HepG2 (cell line): ENCODE measurements at regions not wholly inside any gene's neighbourhood (a gene's known extent, or its start where the extent isn't known, plus 50 kb on each side); places are given as distances from the start of the nearest gene placed in this dataset.

Source experiments
- ATF3 ChIP-seq: sonication (generic); formaldehyde crosslinking; IDR thresholded peaks from 2 replicates; pipeline ENCODE4 v1.4.0; 2020; ENCODE audit warnings: missing genetic modification reagents
- EED ChIP-seq: sonication (generic); formaldehyde crosslinking; IDR thresholded peaks from 2 replicates; pipeline ENCODE4 v1.5.0; 2020; ENCODE audit warnings: mild to moderate bottlenecking, missing genetic modification reagents
- GATAD2A ChIP-seq: IDR thresholded peaks from 2 replicates; pipeline ENCODE4 v1.6.1; 2016
- HNRNPL ChIP-seq: fragments of 200-400 bp; formaldehyde crosslinking; IDR thresholded peaks from 2 replicates; pipeline ENCODE4 v1.6.1; 2017; ENCODE audit warnings: mild to moderate bottlenecking, low read depth, low read length
- MIER3 ChIP-seq: IDR thresholded peaks from 2 replicates; pipeline ENCODE4 v1.6.1; 2016; ENCODE audit warnings: missing compliant biosample characterization, borderline replicate concordance
- MTA1 ChIP-seq: sonication (generic); formaldehyde crosslinking; IDR thresholded peaks from 2 replicates; pipeline ENCODE4 v1.4.0; 2020; ENCODE audit warnings: missing genetic modification reagents, mild to moderate bottlenecking, borderline replicate concordance
- RFX3 ChIP-seq: IDR thresholded peaks from 2 replicates; pipeline ENCODE4 v1.6.1; 2016; ENCODE audit warnings: missing biosample characterization, missing genetic modification reagents
- SOX5 ChIP-seq: IDR thresholded peaks from 2 replicates; pipeline ENCODE4 v1.6.1; 2016; ENCODE audit warnings: borderline replicate concordance
- SP4 ChIP-seq: sonication (generic); formaldehyde crosslinking; IDR thresholded peaks from 2 replicates; pipeline ENCODE4 v1.8.1; 2023; ENCODE audit warnings: mild to moderate bottlenecking, missing genetic modification reagents
- ZIK1 ChIP-seq: sonication (generic); formaldehyde crosslinking; IDR thresholded peaks from 2 replicates; pipeline ENCODE4 v1.5.0; 2020; ENCODE audit warnings: mild to moderate bottlenecking, low read depth, missing genetic modification reagents, borderline replicate concordance
- ZNF326 ChIP-seq: sonication (generic); formaldehyde crosslinking; IDR thresholded peaks from 2 replicates; pipeline ENCODE4 v1.4.0; 2020; ENCODE audit warnings: missing genetic modification reagents, borderline replicate concordance
- ZNF329 ChIP-seq: sonication (generic); formaldehyde crosslinking; IDR thresholded peaks from 2 replicates; pipeline ENCODE4 v1.9.0; 2021; ENCODE audit warnings: low read depth, mild to moderate bottlenecking, missing genetic modification reagents
- ZNF354B ChIP-seq: sonication (generic); formaldehyde crosslinking; IDR thresholded peaks from 2 replicates; pipeline ENCODE4 v1.8.0; 2022; ENCODE audit warnings: mild to moderate bottlenecking, missing genetic modification reagents
- ZNF543 ChIP-seq: sonication (generic); formaldehyde crosslinking; IDR thresholded peaks from 2 replicates; pipeline ENCODE4 v1.4.0; 2020; ENCODE audit warnings: mild to moderate bottlenecking, missing genetic modification reagents
- ZNF572 ChIP-seq: sonication (generic); formaldehyde crosslinking; IDR thresholded peaks from 2 replicates; pipeline ENCODE4 v1.5.1; 2020; ENCODE audit warnings: mild to moderate bottlenecking, missing genetic modification reagents
- ZNF687 ChIP-seq: sonication (generic); formaldehyde crosslinking; IDR thresholded peaks from 2 replicates; pipeline ENCODE4 v1.5.1; 2020; ENCODE audit warnings: mild to moderate bottlenecking, missing genetic modification reagents, moderate library complexity
- ZNF770 ChIP-seq: sonication (generic); formaldehyde crosslinking; IDR thresholded peaks from 2 replicates; pipeline ENCODE4 v1.5.0; 2020; ENCODE audit warnings: mild to moderate bottlenecking, missing genetic modification reagents
- ZNF782 ChIP-seq: sonication (generic); formaldehyde crosslinking; IDR thresholded peaks from 2 replicates; pipeline ENCODE4 v1.4.0; 2020; ENCODE audit warnings: missing genetic modification reagents, mild to moderate bottlenecking, borderline replicate concordance
- ZNF800 ChIP-seq: sonication (generic); formaldehyde crosslinking; IDR thresholded peaks from 2 replicates; pipeline ENCODE4 v1.4.0; 2020; ENCODE audit warnings: missing genetic modification reagents
- ZNF841 ChIP-seq: sonication (generic); formaldehyde crosslinking; IDR thresholded peaks from 2 replicates; pipeline ENCODE4 v1.8.1; 2023; ENCODE audit warnings: missing genetic modification reagents, borderline replicate concordance
- ZSCAN9 ChIP-seq: IDR thresholded peaks from 2 replicates; pipeline ENCODE4 v1.6.1; 2016; ENCODE audit warnings: borderline replicate concordance

GRCh38 chr9:129442803-129443511 lies 177.9 kb downstream of the C9orf50 start (continued):
- TF ChIP-seq ZNF800 (CRISPR knock-in tag) (no peak), ZNF329 (no peak), ZNF841 (CRISPR knock-in tag) (no peak), SOX5 (CRISPR knock-in tag) (peak; percentile 57; the same call in 1 of the 2 replicates), ZSCAN9 (CRISPR knock-in tag) (0 out of 2 replicates have a peak, but pooled peaks have one; percentile 43), ZNF543 (CRISPR knock-in tag) (0 out of 2 replicates have a peak, but pooled peaks have one; percentile 54), EED (CRISPR knock-in tag) (no peak; the same call in 1 of the 2 replicates), MIER3 (CRISPR knock-in tag) (no peak), ZNF782 (CRISPR knock-in tag) (no peak), ZNF326 (CRISPR knock-in tag) (no peak), ATF3 (CRISPR knock-in tag) (no peak), ZNF687 (CRISPR knock-in tag) (peak; percentile 89), SP4 (CRISPR knock-in tag) (peak; percentile 49; the same call in 1 of the 2 replicates), HNRNPL (peak; percentile 84), RFX3 (CRISPR knock-in tag) (no peak), MTA1 (CRISPR knock-in tag) (peak; percentile 86; the same call in 1 of the 2 replicates), ZNF572 (CRISPR knock-in tag) (peak; percentile 43; the same call in 1 of the 2 replicates), ZNF770 (CRISPR knock-in tag) (peak; percentile 62), ZIK1 (CRISPR knock-in tag) (0 out of 2 replicates have a peak, but pooled peaks have one; percentile 27), ZNF354B (no peak), GATAD2A (CRISPR knock-in tag) (0 out of 2 replicates have a peak, but pooled peaks have one; percentile 51)
